Smooth muscle cell of the brain vasculature (primary cell): ENCODE measurements at regions not wholly inside any gene's neighbourhood (a gene's known extent, or its start where the extent isn't known, plus 50 kb on each side); places are given as distances from the start of the nearest gene placed in this dataset.

Experiments
- DNase-seq: peaks from one replicate; pipeline ENCODE4 v3.0.0-alpha.2; 2012; ENCODE audit warnings: low read depth, low spot score

GRCh38 chr4:169810325-169811323 is 52.9 kb upstream of the HPF1 start:
- peak; percentile 54 for DNase-seq

GRCh38 chr4:169807934-169808509 is 50.3 kb upstream of the HPF1 start:
- DNase-seq, result no peak
